ENCODE measurements at regions not wholly inside any gene's neighbourhood (a gene's known extent, or its start where the extent isn't known, plus 50 kb on each side); places are given as distances from the start of the nearest gene placed in this dataset.

DNA sequence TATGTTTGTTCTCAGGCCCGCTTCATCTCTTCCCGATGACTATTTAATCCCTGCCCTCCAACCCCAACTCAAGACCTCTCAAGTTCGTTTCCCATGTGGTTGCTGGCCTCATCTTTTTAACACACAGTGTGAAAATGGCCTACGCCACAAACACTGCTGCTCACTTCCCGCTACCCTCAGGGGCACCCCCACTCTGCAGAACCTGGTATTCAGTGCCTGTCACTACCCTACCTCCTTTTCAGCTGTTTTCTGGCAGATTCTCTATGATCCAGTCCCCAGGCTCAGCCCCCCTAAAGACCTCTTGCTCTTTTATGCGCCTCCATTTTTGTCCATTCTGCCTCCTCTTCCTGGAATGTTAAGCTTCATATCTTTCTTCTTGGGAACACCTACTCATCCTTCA is 152.6 kb upstream of the C1orf174 start:
- no peak for TF ChIP-seq TAF1 (IDR thresholded peaks at IDR 0.05; ENCODE audit: low read depth, low read length)
- no peak for TF ChIP-seq POLR2AphosphoS5 (IDR thresholded peaks at IDR 0.05; ENCODE audit: low read depth, low read length)
- TF ChIP-seq POLR2A (IDR thresholded peaks at IDR 0.05; ENCODE audit: low read depth, low read length) = no peak
- no peak for TF ChIP-seq POU2F2 (IDR thresholded peaks at IDR 0.05; ENCODE audit: low read depth, low read length)
- TF ChIP-seq PAX5 (IDR thresholded peaks at IDR 0.05; ENCODE audit: insufficient read depth, low read length, severe bottlenecking) = no peak
